GM23338 (cell line): ENCODE measurements at regions not wholly inside any gene's neighbourhood (a gene's known extent, or its start where the extent isn't known, plus 50 kb on each side); places are given as distances from the start of the nearest gene placed in this dataset.

ENCODE experiments used
- ATAC-seq: fragments of 200-7000 bp; cut with Tn5 transposase; 3 replicates; pipeline ENCODE4 v1.9.1; 2020
- DNase-seq: peaks from one replicate; pipeline ENCODE4 v3.0.0-alpha.2; 2015; ENCODE audit warnings: low spot score
- H2AFZ ChIP-seq: fragments of 200-600 bp; sonication (generic); 2 replicates; pipeline ENCODE4 v1.8.0; 2016; ENCODE audit warnings: antibody characterized with exemption, mild to moderate bottlenecking, moderate library complexity
- H3F3A ChIP-seq: fragments of 200-600 bp; sonication (generic); replicated peaks from 2 replicates; pipeline ENCODE4 v1.8.0; 2017; ENCODE audit warnings: antibody characterized with exemption, mixed run types, low read depth
- H3K27ac ChIP-seq: fragments of 200-600 bp; sonication (generic); 2 replicates; pipeline ENCODE4 v1.6.1; 2016; ENCODE audit warnings: low read depth
- H3K27me3 ChIP-seq: fragments of 200-600 bp; sonication (generic); 2 replicates; pipeline ENCODE4 v1.8.0; 2016; ENCODE audit warnings: mild to moderate bottlenecking, mixed run types, moderate library complexity; ENCODE audit not compliant: insufficient read depth
- H3K36me3 ChIP-seq: fragments of 200-600 bp; sonication (generic); 2 replicates; pipeline ENCODE4 v1.8.0; 2016; ENCODE audit warnings: mild to moderate bottlenecking; ENCODE audit not compliant: insufficient read depth
- H3K4me1 ChIP-seq: fragments of 200-600 bp; sonication (generic); 2 replicates; pipeline ENCODE4 v1.8.0; 2016; ENCODE audit warnings: mild to moderate bottlenecking, moderate library complexity; ENCODE audit not compliant: insufficient read depth
- H3K4me2 ChIP-seq: fragments of 200-600 bp; sonication (generic); 2 replicates; pipeline ENCODE4 v1.7.1; 2017; ENCODE audit warnings: mixed run types
- H3K4me3 ChIP-seq: fragments of 200-600 bp; sonication (generic); 2 replicates; pipeline ENCODE4 v1.6.1; 2016; ENCODE audit warnings: mixed run types
- H3K79me2 ChIP-seq: fragments of 200-600 bp; sonication (generic); replicated peaks from 2 replicates; pipeline ENCODE4 v1.8.0; 2017; ENCODE audit warnings: mild to moderate bottlenecking; ENCODE audit not compliant: insufficient read depth
- H3K9me2 ChIP-seq: fragments of 200-600 bp; sonication (generic); 2 replicates; pipeline ENCODE4 v1.8.0; 2017; ENCODE audit not compliant: insufficient read depth
- H4K20me1 ChIP-seq: fragments of 200-600 bp; sonication (generic); replicated peaks from 2 replicates; pipeline ENCODE4 v1.8.0; 2017; ENCODE audit warnings: mild to moderate bottlenecking; ENCODE audit not compliant: insufficient read depth
- H3K27ac Mint-ChIP-seq: 2 replicates; pipeline ENCODE4 v1.8.0; 2020; ENCODE audit warnings: inconsistent platforms, mild to moderate bottlenecking, moderate library complexity, mixed read lengths
- H3K27me3 Mint-ChIP-seq: 3 replicates; pipeline ENCODE4 v1.8.0; 2022; ENCODE audit warnings: low read depth, mild to moderate bottlenecking, moderate library complexity, mixed read lengths, inconsistent platforms; ENCODE audit not compliant: insufficient read depth, poor library complexity
- H3K36me3 Mint-ChIP-seq: 3 replicates; pipeline ENCODE4 v1.8.0; 2021; ENCODE audit warnings: low read depth, mild to moderate bottlenecking, inconsistent platforms, moderate library complexity, mixed read lengths
- H3K4me1 Mint-ChIP-seq: 3 replicates; pipeline ENCODE4 v1.8.0; 2020; ENCODE audit warnings: mild to moderate bottlenecking, inconsistent platforms, mixed read lengths
- H3K4me3 Mint-ChIP-seq: 3 replicates; pipeline ENCODE4 v1.8.0; 2021; ENCODE audit warnings: moderate library complexity, mild to moderate bottlenecking, inconsistent platforms, mixed read lengths
- H3K9me3 Mint-ChIP-seq: 3 replicates; pipeline ENCODE4 v1.8.0; 2020; ENCODE audit warnings: moderate library complexity, mild to moderate bottlenecking, inconsistent platforms, mixed read lengths
- CREB1 ChIP-seq: fragments of 250-450 bp; sonication (Bioruptor Pico); IDR thresholded peaks from 2 replicates; pipeline ENCODE4 v1.5.0; 2020; ENCODE audit warnings: low read depth, mild to moderate bottlenecking, moderate library complexity
- JUNB ChIP-seq: IDR thresholded peaks from one replicate; pipeline ENCODE4 v1.6.1; 2016; ENCODE audit warnings: antibody characterized with exemption; ENCODE audit not compliant: unreplicated experiment
- POLR2AphosphoS5 ChIP-seq: IDR thresholded peaks from 2 replicates; pipeline ENCODE4 v1.6.1; 2016; ENCODE audit warnings: antibody characterized with exemption, low read depth
- STAT1 ChIP-seq: IDR thresholded peaks from one replicate; pipeline ENCODE4 v1.6.1; 2016; ENCODE audit warnings: antibody characterized with exemption; ENCODE audit not compliant: unreplicated experiment
- TF ChIP-seq, protein P1 (sequence below): IDR thresholded peaks from one replicate; pipeline ENCODE4 v1.6.1; 2018; ENCODE audit warnings: antibody characterized with exemption; ENCODE audit not compliant: unreplicated experiment
- TF ChIP-seq, protein P2 (sequence below), 2 experiments: fragments of 200-600 bp in 1 of 2; sonication (generic) in 1 of 2; conservative IDR thresholded peaks; 2 replicates each; pipeline versions ENCODE4 v1.5.1 to v1.6.1; 2016 to 2017; ENCODE audit warnings: antibody characterized with exemption in 2 of 2, low read depth in 2 of 2, mild to moderate bottlenecking in 2 of 2, moderate library complexity in 1 of 2
- TF ChIP-seq, protein P3 (sequence below): fragments of 250-450 bp; sonication (Bioruptor Pico); IDR thresholded peaks from 2 replicates; pipeline ENCODE4 v1.5.0; 2020; ENCODE audit warnings: mild to moderate bottlenecking, moderate library complexity

DNA sequence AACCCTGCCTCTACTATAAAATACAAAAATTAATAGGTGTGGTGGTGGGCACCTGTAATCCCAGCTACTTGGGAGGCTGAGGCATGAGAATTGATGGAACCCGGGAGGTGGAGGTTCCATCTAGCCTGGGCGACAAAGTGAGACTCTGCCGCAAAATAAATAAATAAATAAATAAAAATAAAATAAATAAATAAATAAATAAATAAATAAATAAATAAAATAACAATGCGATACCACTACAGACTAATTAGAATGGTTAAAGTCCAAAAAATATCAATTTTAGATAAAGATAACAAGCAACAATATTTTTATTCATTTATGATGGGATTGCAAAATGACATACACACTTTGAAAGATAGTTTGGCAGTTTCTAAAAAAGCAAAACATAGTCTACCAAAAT, 1131.5 kb downstream of the SI start (continued):
- TF ChIP-seq, protein P1, sequence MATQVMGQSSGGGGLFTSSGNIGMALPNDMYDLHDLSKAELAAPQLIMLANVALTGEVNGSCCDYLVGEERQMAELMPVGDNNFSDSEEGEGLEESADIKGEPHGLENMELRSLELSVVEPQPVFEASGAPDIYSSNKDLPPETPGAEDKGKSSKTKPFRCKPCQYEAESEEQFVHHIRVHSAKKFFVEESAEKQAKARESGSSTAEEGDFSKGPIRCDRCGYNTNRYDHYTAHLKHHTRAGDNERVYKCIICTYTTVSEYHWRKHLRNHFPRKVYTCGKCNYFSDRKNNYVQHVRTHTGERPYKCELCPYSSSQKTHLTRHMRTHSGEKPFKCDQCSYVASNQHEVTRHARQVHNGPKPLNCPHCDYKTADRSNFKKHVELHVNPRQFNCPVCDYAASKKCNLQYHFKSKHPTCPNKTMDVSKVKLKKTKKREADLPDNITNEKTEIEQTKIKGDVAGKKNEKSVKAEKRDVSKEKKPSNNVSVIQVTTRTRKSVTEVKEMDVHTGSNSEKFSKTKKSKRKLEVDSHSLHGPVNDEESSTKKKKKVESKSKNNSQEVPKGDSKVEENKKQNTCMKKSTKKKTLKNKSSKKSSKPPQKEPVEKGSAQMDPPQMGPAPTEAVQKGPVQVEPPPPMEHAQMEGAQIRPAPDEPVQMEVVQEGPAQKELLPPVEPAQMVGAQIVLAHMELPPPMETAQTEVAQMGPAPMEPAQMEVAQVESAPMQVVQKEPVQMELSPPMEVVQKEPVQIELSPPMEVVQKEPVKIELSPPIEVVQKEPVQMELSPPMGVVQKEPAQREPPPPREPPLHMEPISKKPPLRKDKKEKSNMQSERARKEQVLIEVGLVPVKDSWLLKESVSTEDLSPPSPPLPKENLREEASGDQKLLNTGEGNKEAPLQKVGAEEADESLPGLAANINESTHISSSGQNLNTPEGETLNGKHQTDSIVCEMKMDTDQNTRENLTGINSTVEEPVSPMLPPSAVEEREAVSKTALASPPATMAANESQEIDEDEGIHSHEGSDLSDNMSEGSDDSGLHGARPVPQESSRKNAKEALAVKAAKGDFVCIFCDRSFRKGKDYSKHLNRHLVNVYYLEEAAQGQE, result no peak
- TF ChIP-seq POLR2AphosphoS5, result no peak

DNA sequence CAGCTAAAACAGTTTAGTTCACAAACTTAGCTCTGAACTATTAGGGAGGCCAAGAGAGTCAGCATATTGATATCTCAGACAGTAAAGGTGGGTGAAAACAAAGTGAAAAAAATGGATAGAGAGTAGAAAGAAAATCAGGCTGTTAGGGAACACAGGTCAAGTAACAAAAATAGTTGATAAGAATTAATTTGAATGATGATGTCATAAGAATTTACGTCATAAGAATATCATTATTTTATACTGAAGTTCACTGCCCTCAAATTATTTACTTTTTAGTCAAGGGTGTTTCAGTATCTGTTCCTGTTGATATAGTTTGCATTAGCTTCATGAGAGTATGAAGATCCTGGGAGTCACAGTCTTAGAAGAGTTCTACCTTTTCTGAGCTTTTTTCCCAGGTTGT, 1134.6 kb downstream of the SI start:
- Mint-ChIP-seq H3K27me3 (no peaks in the 10 kb centered on the region), H3K36me3 (peaks cover 32% of the 10 kb centered on the region), H3K4me3 (no peak overlapping the region), H3K4me1 (no peaks in the 10 kb centered on the region), H3K9me3 (peaks cover 45% of the 10 kb centered on the region), H3K27ac (no peak overlapping the region)
- TF ChIP-seq, protein P2, sequence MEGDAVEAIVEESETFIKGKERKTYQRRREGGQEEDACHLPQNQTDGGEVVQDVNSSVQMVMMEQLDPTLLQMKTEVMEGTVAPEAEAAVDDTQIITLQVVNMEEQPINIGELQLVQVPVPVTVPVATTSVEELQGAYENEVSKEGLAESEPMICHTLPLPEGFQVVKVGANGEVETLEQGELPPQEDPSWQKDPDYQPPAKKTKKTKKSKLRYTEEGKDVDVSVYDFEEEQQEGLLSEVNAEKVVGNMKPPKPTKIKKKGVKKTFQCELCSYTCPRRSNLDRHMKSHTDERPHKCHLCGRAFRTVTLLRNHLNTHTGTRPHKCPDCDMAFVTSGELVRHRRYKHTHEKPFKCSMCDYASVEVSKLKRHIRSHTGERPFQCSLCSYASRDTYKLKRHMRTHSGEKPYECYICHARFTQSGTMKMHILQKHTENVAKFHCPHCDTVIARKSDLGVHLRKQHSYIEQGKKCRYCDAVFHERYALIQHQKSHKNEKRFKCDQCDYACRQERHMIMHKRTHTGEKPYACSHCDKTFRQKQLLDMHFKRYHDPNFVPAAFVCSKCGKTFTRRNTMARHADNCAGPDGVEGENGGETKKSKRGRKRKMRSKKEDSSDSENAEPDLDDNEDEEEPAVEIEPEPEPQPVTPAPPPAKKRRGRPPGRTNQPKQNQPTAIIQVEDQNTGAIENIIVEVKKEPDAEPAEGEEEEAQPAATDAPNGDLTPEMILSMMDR (conservative IDR thresholded peaks at IDR 0.05; ENCODE audit: low read depth in 2 of 2), result no peak
- TF ChIP-seq, protein P1, result no peak
- no peak for TF ChIP-seq JUNB
- TF ChIP-seq CREB1 (CRISPR knock-in tag), result no peak
- TF ChIP-seq POLR2AphosphoS5, result no peak
- TF ChIP-seq, protein P3, sequence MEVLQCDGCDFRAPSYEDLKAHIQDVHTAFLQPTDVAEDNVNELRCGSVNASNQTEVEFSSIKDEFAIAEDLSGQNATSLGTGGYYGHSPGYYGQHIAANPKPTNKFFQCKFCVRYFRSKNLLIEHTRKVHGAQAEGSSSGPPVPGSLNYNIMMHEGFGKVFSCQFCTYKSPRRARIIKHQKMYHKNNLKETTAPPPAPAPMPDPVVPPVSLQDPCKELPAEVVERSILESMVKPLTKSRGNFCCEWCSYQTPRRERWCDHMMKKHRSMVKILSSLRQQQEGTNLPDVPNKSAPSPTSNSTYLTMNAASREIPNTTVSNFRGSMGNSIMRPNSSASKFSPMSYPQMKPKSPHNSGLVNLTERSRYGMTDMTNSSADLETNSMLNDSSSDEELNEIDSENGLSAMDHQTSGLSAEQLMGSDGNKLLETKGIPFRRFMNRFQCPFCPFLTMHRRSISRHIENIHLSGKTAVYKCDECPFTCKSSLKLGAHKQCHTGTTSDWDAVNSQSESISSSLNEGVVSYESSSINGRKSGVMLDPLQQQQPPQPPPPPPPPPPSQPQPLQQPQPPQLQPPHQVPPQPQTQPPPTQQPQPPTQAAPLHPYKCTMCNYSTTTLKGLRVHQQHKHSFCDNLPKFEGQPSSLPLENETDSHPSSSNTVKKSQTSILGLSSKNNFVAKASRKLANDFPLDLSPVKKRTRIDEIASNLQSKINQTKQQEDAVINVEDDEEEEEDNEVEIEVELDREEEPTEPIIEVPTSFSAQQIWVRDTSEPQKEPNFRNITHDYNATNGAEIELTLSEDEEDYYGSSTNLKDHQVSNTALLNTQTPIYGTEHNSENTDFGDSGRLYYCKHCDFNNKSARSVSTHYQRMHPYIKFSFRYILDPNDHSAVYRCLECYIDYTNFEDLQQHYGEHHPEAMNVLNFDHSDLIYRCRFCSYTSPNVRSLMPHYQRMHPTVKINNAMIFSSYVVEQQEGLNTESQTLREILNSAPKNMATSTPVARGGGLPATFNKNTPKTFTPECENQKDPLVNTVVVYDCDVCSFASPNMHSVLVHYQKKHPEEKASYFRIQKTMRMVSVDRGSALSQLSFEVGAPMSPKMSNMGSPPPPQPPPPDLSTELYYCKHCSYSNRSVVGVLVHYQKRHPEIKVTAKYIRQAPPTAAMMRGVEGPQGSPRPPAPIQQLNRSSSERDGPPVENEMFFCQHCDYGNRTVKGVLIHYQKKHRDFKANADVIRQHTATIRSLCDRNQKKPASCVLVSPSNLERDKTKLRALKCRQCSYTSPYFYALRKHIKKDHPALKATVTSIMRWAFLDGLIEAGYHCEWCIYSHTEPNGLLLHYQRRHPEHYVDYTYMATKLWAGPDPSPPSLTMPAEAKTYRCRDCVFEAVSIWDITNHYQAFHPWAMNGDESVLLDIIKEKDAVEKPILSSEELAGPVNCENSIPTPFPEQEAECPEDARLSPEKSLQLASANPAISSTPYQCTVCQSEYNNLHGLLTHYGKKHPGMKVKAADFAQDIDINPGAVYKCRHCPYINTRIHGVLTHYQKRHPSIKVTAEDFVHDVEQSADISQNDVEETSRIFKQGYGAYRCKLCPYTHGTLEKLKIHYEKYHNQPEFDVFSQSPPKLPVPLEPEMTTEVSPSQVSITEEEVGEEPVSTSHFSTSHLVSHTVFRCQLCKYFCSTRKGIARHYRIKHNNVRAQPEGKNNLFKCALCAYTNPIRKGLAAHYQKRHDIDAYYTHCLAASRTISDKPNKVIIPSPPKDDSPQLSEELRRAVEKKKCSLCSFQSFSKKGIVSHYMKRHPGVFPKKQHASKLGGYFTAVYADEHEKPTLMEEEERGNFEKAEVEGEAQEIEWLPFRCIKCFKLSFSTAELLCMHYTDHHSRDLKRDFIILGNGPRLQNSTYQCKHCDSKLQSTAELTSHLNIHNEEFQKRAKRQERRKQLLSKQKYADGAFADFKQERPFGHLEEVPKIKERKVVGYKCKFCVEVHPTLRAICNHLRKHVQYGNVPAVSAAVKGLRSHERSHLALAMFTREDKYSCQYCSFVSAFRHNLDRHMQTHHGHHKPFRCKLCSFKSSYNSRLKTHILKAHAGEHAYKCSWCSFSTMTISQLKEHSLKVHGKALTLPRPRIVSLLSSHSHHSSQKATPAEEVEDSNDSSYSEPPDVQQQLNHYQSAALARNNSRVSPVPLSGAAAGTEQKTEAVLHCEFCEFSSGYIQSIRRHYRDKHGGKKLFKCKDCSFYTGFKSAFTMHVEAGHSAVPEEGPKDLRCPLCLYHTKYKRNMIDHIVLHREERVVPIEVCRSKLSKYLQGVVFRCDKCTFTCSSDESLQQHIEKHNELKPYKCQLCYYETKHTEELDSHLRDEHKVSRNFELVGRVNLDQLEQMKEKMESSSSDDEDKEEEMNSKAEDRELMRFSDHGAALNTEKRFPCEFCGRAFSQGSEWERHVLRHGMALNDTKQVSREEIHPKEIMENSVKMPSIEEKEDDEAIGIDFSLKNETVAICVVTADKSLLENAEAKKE, result no peak
- TF ChIP-seq STAT1, result no peak
- Histone ChIP-seq H3K4me3 (no peak overlapping the region), H3K9me2 (no peaks in the 10 kb centered on the region), H3F3A (no peaks in the 10 kb centered on the region), H4K20me1 (no peaks in the 10 kb centered on the region), H3K79me2 (no peaks in the 10 kb centered on the region), H3K4me1 (no peaks in the 10 kb centered on the region), H3K4me2 (no peak overlapping the region), H3K27me3 (no peaks in the 10 kb centered on the region), H3K27ac (no peak overlapping the region), H2AFZ (no peak overlapping the region), H3K36me3 (no peaks in the 10 kb centered on the region)
- DNase-seq (no peak), ATAC-seq (no peak)
